HCT116 (cell line): ENCODE measurements at regions not wholly inside any gene's neighbourhood (a gene's known extent, or its start where the extent isn't known, plus 50 kb on each side); places are given as distances from the start of the nearest gene placed in this dataset.

Source experiments
- ATAC-seq: fragments of 200-7000 bp; cut with Tn5 transposase; 2 replicates; pipeline ENCODE4 v1.9.1; 2020; ENCODE audit warnings: mild to moderate bottlenecking, moderate library complexity
- BruUV-seq: library from RNA; stranded (reverse); fragments of 400-500 nt; replicated peaks from 2 replicates; lab custom pipeline; 2021; lab: Mats Ljungman, UMichigan
- CTCF ChIA-PET: fragments of 300-600 bp; sonication (Branson Sonifier 250); formaldehyde crosslinking; loops from one replicate; lab custom pipeline; 2021; ENCODE audit warnings: antibody characterized with exemption; lab: Charles Lee
- POLR2A ChIA-PET: fragments of 300-600, 350-600 bp; sonication (Branson Sonifier 250); formaldehyde crosslinking; loops from one replicate; lab custom pipeline; 2021; ENCODE audit warnings: antibody characterized with exemption; lab: Charles Lee
- RAD21 ChIA-PET, 2 experiments: fragments of 300-600 bp; sonication (Branson Sonifier 250); formaldehyde crosslinking; loops; one replicate each; lab custom pipeline; 2023; ENCODE audit warnings: low total read pairs in 2 of 2; ENCODE audit not compliant: uncharacterized antibody in 2 of 2, unreplicated experiment in 2 of 2, low non-redundant PET in 1 of 2; lab: Charles Lee
- DNase-seq: peaks from one replicate; pipeline ENCODE4 v3.0.0-alpha.2; 2010; ENCODE audit warnings: low read depth, low spot score
- H2AFZ ChIP-seq: fragments of 200-600 bp; shearing (Covaris generic), sonication (generic); 2 replicates; pipeline ENCODE4 v1.6.1; 2017; ENCODE audit warnings: low read depth, mixed run types, mixed read lengths, antibody characterized with exemption, low read length; ENCODE audit not compliant: poor library complexity, severe bottlenecking
- H3K27ac ChIP-seq: 2 replicates; pipeline ENCODE4 v1.5.1; 2012; ENCODE audit warnings: low read depth, low read length
- H3K27me3 ChIP-seq: fragments of 200-600 bp; sonication (generic); 2 replicates; pipeline ENCODE4 v1.6.1; 2016; ENCODE audit warnings: mixed run types, low read length, mixed read lengths; ENCODE audit not compliant: insufficient read depth
- H3K36me3 ChIP-seq, 2 experiments: fragments of 200-500 bp in 1 of 2; fragments of 200-600 bp in 1 of 2; sonication (Bioruptor generic) in 1 of 2; sonication (generic) in 1 of 2; 2 replicates each; pipeline versions ENCODE4 v1.5.1 to v1.6.1; 2014 to 2016; ENCODE audit warnings: low read length in 2 of 2, inconsistent platforms in 1 of 2, mixed read lengths in 1 of 2, mixed run types in 1 of 2; ENCODE audit not compliant: insufficient read depth in 2 of 2, control insufficient read depth in 1 of 2
- H3K4me1 ChIP-seq, 2 experiments: fragments of 200-600 bp in 1 of 2; sonication (generic) in 1 of 2; 2 replicates each; pipeline versions ENCODE4 v1.5.1 to v1.6.1; 2012 to 2017; ENCODE audit warnings: low read length in 2 of 2, inconsistent platforms in 1 of 2, mild to moderate bottlenecking in 1 of 2, mixed read lengths in 1 of 2, mixed run types in 1 of 2, moderate library complexity in 1 of 2; ENCODE audit not compliant: insufficient read depth in 2 of 2, control insufficient read depth in 1 of 2
- H3K4me2 ChIP-seq: fragments of 200-600 bp; sonication (generic); 2 replicates; pipeline ENCODE4 v1.6.1; 2017; ENCODE audit warnings: mixed run types, low read length, mixed read lengths
- H3K4me3 ChIP-seq, 2 experiments: fragments of 200-600 bp in 1 of 2; sonication (generic) in 1 of 2; replicated peaks in 1 of 2; 2 replicates each; pipeline ENCODE4 v1.5.1; 2011 to 2016; ENCODE audit warnings: low read length in 2 of 2, control low read depth in 1 of 2, low read depth in 1 of 2, mild to moderate bottlenecking in 1 of 2, mixed read lengths in 1 of 2, mixed run types in 1 of 2
- H3K79me2 ChIP-seq: fragments of 200-600 bp; sonication (generic); 2 replicates; pipeline ENCODE4 v1.6.1; 2017; ENCODE audit warnings: mild to moderate bottlenecking, mixed run types, low read length, moderate library complexity, mixed read lengths; ENCODE audit not compliant: insufficient read depth
- H3K9ac ChIP-seq: fragments of 200-600 bp; sonication (generic); 2 replicates; pipeline ENCODE4 v1.6.1; 2016; ENCODE audit warnings: low read length, mixed read lengths
- H3K9me2 ChIP-seq: fragments of 200-600 bp; sonication (generic), shearing (Covaris generic); 2 replicates; pipeline ENCODE4 v1.6.1; 2017; ENCODE audit warnings: mixed run types, mild to moderate bottlenecking, moderate library complexity; ENCODE audit not compliant: insufficient read depth
- H3K9me3 ChIP-seq, 2 experiments: fragments of 200-500 bp in 1 of 2; fragments of 200-600 bp in 1 of 2; sonication (Bioruptor generic) in 1 of 2; sonication (generic) in 1 of 2; 2 replicates each; pipeline ENCODE4 v1.6.1; 2014 to 2017; ENCODE audit warnings: low read length in 2 of 2, mixed read lengths in 2 of 2, inconsistent platforms in 1 of 2, low read depth in 1 of 2, mild to moderate bottlenecking in 1 of 2, mixed run types in 1 of 2, moderate library complexity in 1 of 2; ENCODE audit not compliant: control insufficient read depth in 1 of 2, insufficient read depth in 1 of 2
- H4K20me1 ChIP-seq: fragments of 200-600 bp; sonication (generic), shearing (Covaris generic); 2 replicates; pipeline ENCODE4 v1.6.1; 2017; ENCODE audit warnings: mixed run types, mild to moderate bottlenecking, moderate library complexity; ENCODE audit not compliant: insufficient read depth
- ATF3 ChIP-seq: IDR thresholded peaks from 2 replicates; pipeline ENCODE4 v1.6.1; 2012
- EGR1 ChIP-seq: IDR thresholded peaks from 2 replicates; pipeline ENCODE4 v1.6.1; 2012; ENCODE audit warnings: low read depth
- FOSL1 ChIP-seq: IDR thresholded peaks from 2 replicates; pipeline ENCODE4 v1.6.1; 2012; ENCODE audit warnings: low read depth
- REST ChIP-seq: IDR thresholded peaks from 2 replicates; pipeline ENCODE4 v1.6.1; 2012; ENCODE audit warnings: low read depth
- SP1 ChIP-seq: IDR thresholded peaks from 2 replicates; pipeline ENCODE4 v1.6.1; 2012; ENCODE audit warnings: low read depth
- SRF ChIP-seq: IDR thresholded peaks from 2 replicates; pipeline ENCODE4 v1.6.1; 2012; ENCODE audit warnings: low read depth
- intact Hi-C: fragments of 100-400 bp; cut with micrococcal nuclease; formaldehyde crosslinking; loops from 2 replicates; pipeline ENCODE4 v1.10.0; 2022

- Histone ChIP-seq H3K27ac (no peak overlapping the region), H3K4me3 (no peak overlapping the region), H3K9me3 (no peaks in the 10 kb centered on the region), H3K9ac (no peak overlapping the region), H3K4me2 (no peak overlapping the region), H3K27me3 (no peaks in the 10 kb centered on the region), H2AFZ (no peak overlapping the region), H3K9me2 (no peaks in the 10 kb centered on the region)
- RAD21 ChIA-PET, result no interaction called here
- DNase-seq (no peak), ATAC-seq (no peak)
- intact Hi-C loops, result no loop called here
- CTCF ChIA-PET, result interaction anchor here (1.5 kb wide), 1 partner anchor 25 kb away, joined by 3 read pairs; no protein-coding TSS in a partner anchor
- no TSS peak for BruUV-seq
- POLR2A ChIA-PET, result no interaction called here
- TF ChIP-seq SRF (no peak), FOSL1 (no peak)
- TF ChIP-seq, all 23 proteins: peak for 0
- Histone ChIP-seq H3K4me1 (no peaks in the 10 kb centered on the region), H3K79me2 (no peaks in the 10 kb centered on the region), H4K20me1 (no peaks in the 10 kb centered on the region), H3K36me3 (no peaks in the 10 kb centered on the region)
Observed at GRCh38 chr6:12456343-12456742, 166.2 kb downstream of the EDN1 start.

GRCh38 chr6:12457094-12457493 lies 166.9 kb downstream of the EDN1 start:
- POLR2A ChIA-PET, result no interaction called here
- Histone ChIP-seq H3K4me2 (no peak overlapping the region), H3K9ac (no peak overlapping the region), H3K36me3 (no peaks in the 10 kb centered on the region), H3K27ac (no peak overlapping the region), H2AFZ (no peak overlapping the region), H3K4me3 (no peak overlapping the region), H4K20me1 (no peaks in the 10 kb centered on the region), H3K4me1 (no peaks in the 10 kb centered on the region), H3K9me2 (no peaks in the 10 kb centered on the region), H3K79me2 (no peaks in the 10 kb centered on the region), H3K9me3 (no peaks in the 10 kb centered on the region)
- intact Hi-C loops, result no loop called here
- no TSS peak for BruUV-seq
- no peak for ATAC-seq
- CTCF ChIA-PET, result no interaction called here
- TF ChIP-seq ATF3 (no peak), SP1 (no peak), REST (no peak), EGR1 (no peak)
- TF ChIP-seq, all 23 proteins: peak for 0
- no peak for DNase-seq
- RAD21 ChIA-PET, result no interaction called here
- no peaks in the 10 kb centered on the region for H3K27me3 ChIP-seq
